Stimulated activated CD4-positive, alpha-beta T cell treated with anti-CD3 and anti-CD28 coated beads, Interleukin-1b, Interleukin-23, amount 100 ng/mL, for 1 hour (primary cell): ENCODE measurements at regions not wholly inside any gene's neighbourhood (a gene's known extent, or its start where the extent isn't known, plus 50 kb on each side); places are given as distances from the start of the nearest gene placed in this dataset.
"Not testable (repeated sequence)": the region's sequence is repeated elsewhere in the genome, so short reads cannot be mapped to it uniquely, and the experiment has no call there.

ENCODE experiments used
- DNase-seq, 2 donors: peaks; one replicate each; pipeline ENCODE4 v3.0.0-alpha.2; 2020; ENCODE audit warnings: low read depth in 2 of 2

DNA sequence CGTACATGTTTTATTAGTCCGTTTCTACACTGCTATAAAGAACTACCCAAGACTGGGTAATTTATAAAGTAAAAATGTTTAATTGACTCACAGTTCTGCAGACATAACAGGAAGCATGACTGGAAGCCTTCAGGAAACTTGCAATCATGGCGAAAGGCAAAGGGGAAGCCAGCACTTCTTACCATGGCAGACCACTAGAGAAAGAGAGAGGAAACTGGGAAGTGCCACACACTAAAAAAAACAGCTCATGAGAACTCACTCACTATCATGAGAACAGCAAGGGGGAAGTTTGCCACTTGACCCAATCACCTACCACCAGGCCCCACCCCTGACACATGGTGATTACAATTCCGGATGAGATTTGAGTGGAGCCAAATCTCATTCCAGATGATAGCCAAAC lies 466.2 kb downstream of the IRS1 start:
- no peak for DNase-seq

DNA sequence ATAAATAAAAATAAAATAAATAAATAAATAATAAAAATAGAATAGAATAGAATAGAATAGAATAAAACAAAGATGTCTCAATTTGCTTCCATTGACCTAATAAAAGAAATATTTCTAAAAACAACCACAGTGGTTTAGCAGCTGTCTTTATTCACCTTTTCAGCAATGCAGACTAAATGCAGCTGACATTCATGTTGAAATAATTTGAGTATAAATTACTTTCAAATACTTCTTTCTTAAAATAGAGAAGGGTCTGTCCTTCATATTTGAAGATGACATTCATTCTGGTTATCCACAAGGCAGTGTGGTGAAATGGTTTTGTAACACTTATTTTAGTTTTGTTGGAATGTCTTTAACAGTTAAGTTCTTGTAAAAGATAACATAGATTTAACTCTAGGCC lies 469.4 kb downstream of the IRS1 start:
- DNase-seq, result no peak

DNA sequence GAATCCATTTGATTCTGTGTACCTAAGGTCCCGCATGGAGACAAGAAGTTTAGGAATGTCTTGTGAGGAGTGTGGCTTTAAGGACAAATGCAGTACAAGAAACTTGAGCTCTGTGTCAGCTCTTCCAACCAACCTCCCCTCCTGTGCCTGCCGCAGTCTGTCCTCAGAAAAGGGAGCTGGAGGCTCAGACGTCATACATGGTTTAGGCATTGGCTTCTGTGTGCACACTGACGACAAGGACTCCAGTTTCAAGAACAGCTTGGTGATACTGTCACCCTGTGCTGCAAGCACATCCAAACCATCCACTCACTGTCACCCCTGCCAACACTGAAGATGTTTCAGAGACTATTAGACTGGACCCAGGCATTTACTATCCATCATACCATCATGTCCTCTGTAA lies 470.4 kb downstream of the IRS1 start:
- no peak for DNase-seq

DNA sequence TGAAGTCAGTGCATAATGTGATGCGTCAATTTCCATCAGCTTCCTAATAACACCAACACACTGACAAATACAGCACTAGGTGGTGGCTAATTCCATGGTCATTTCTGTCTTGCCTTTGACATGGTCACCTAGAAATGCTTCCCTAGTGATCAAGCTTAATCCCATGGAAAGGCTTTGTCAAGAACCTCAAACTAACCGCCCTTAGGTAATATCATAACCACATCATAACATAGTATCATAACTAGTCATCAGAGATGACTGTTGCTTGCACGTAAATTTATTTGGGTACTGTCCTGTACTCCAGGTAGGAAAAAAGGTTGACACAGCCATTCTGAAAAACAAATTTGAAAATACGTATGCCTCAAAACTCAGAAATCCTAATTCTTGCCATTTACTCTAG lies 471.8 kb downstream of the IRS1 start:
- no peak for DNase-seq

DNA sequence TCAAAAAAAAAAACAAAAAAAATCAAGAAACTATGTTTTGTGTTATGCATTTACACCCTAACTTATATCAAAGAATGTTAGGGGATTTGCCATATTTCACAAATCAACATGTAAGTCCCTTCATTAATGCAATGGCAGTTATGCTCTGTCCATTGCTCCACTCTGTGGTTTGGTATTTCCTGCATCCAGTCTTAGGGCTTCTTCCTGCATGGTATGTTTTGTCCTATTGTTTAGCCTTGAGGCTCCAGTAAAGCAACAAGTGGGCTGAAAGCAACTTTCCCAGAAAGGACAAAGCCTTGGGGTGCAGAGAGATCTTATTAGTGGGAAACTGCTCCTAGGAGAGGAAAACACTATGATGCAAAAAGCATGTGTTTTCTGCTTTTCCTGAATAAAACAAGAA lies 474.1 kb downstream of the IRS1 start:
- DNase-seq, result no peak

DNA sequence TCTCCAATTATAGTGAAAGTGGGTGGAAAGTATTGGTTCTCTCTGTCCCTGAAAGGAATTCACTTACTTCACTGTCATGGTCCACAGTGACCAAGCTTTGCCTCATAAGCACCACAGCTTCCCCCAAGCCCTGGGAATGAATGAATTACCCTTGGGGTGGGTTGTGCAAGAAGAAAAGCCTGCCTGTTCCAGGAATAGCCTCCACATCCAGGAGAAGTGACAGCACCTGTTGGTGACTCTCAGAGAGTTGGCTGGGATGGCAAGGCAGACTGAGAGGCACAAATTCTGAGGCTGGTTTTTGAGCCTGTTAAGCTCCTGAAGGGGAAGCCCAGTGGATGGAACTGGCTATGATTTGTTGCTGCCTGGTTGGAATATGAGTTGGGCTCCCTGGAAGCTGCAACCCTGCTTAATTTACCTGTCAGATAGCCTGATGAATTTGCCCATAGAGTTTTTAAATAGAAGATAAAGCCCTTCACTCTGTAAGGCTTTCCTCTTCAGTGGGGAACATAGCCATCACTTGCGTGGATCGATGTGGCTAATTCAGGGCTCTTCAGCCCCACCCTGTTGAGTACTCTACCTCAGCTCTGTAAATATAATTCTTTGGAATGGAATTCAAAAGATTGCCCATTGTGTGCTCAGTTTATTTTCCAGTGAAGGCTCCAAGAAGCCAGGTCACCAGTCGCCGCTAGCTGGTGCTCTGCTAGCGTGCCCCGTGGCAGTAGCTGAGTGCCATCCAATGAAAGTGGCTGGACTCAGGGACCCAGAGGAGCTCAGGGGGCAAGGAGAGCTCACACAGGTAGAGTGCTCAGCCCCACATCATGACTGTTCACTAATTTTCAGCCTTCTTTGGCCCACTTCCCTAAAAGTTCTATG lies 479.3 kb downstream of the IRS1 start:
- no peak for DNase-seq

DNA sequence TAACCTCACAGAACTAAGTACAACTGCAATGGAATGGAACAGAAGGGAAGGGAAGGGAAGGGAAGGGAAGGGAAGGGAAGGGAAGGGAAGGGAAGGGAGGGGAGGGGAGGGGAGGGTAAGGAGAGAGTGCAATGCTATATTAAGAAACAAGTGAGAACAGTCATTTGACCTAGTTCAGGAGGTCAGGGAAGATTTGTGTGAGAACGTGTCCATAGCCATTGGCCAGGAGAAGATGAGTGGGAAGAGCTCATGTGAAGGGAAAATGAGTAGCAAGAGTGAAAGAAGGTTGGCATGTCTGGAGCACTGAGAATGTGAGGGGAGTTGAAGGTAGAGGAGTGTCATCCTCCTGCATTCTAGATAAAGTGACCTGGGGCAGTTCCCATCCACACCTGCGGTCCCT lies 481.6 kb downstream of the IRS1 start:
- no peak for DNase-seq

DNA sequence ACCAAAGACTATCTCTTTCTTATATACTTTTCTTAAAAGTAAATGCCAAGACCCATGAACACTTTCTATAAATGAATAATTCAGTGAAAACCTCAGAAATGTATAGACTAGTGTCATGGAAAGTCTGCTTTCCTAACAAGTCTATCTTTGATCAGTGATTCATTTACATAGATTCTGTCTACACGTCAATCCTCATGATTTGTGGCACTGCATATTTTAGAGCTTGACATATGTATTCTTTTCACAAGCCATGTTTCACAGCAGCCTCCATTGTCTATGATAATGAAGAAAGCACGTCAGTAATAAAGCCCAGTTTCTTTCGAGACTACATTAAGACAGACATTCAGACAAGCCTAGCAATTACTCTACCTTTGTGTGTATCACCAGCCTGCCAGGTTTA lies 486.6 kb downstream of the IRS1 start:
- DNase-seq, result no peak

DNA sequence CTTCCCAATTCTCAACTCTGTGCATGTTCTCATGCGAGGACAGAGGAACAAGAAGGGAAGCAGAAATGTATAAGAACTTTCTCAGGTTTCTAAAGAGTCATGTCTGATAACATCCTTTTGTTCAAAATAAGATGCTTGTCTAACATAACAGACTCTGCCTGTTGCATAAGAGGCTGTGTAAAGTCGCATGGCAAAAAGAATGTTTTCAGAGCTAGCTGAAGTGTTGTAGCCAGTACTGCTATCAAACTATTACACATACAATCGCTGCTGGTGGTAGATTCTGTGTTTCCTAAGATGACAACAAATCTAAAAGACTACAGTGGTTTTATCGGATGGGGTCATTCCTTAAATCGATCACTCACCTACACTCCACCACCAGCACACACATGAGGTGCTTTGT lies 487.5 kb downstream of the IRS1 start:
- no peak for DNase-seq

DNA sequence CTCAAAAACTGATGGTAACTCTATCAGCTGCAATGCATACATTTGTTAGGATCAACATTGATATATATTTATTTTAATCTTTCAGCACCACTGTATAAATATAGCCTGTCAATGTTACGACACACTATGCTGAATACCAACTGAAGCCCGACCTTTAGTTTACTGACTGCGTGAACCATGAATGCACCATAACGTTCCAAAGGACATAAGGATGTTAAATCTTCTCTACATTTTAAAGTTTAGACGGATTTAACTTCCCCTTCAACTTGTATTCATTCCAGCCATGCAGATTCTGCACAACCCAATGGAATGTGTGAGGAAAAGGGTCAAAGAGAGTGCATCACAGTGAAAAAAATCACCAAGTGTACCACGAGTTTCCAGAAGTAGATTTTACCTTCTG lies 489.5 kb downstream of the IRS1 start:
- no peak for DNase-seq

DNA sequence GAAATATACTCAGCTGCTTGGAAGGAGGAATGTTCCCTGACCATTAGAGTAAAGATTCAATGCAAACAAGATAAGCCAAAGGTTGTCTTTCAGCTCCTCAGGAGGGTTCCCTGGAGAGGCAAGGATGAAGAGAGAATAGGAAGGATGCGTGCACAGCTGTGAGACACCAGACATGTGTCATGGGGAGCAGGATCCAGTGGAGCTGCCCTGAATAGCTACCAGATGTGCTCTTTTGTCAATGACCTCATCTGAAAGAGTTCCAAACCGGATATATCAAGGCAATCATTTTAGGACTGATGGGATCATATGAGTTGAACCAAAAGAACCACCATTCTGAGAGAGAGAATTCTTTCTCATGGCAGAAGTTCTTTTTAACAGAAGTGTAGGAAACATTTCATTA lies 490.6 kb downstream of the IRS1 start:
- DNase-seq, result no peak

DNA sequence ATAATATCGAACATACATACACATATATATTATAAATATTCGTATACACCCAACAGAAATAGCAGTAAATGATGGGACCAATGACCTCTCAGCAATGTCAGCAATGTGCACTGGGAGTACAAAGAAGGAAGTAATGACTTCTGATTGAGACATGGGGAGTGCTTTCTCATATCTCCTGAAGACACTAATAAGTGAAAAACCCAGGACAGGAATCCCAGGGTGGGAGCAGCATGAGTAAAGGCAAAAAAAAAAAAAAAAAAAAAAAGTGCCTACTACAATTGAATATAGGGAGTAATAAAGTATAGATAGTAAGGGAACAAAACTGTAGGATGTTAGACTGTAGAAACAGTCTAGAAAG lies 491.3 kb downstream of the IRS1 start:
- no peak for DNase-seq

DNA sequence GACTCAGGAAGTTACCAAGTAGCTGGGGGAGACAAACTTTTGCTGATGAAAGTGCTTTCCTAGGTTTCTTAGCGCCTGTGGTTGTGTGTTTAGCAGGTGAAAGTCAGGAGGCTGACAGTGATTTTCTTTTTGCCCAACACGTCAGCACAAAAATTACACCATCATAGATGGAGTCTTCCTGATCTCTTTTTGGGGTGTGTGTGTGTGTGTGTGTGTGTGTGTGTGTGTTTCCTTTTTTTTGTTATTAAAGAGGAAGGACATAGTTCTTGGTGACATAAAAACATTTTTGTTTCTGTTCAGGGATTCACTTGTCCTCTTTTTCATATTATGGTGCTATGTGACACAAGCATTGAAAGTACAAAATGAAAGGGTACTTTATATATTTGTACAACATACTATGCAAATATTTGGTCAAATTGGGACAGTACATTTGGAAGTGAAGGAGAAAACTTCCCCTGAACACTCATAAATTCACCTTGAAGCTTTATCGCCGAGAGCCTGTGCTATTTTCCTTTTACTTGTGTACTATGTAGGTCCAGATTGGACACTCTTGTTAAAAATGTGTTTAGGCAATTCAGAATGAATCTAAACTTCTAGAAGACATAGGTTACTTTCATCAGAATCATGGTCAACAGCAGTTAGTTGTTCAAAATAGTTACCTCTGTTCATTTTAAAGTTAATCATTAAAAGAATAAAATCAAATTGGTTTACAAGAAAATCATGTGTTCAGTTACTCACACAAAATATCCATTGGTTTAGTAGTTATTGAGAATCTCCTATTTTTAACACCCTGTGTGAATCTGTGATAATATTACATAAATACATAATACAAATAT lies 491.9 kb downstream of the IRS1 start:
- no peak for DNase-seq

DNA sequence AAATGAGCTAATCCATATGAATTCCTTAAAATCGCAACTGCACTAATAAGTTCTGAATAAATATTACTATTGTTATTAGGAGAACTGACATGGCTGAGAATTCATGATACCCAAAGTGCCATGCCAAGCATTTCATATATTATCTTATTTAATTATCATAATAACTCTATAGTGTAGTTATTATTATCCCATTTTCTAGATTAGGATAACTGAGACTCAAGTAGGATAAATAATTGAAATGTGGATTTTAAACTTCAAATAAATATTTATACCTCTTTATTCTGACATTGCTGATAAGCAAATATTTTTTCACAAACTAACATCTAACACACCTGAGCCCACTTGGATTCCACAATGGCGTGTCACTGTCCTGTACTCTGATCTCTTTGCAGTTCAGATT lies 492.7 kb downstream of the IRS1 start:
- DNase-seq, result no peak

DNA sequence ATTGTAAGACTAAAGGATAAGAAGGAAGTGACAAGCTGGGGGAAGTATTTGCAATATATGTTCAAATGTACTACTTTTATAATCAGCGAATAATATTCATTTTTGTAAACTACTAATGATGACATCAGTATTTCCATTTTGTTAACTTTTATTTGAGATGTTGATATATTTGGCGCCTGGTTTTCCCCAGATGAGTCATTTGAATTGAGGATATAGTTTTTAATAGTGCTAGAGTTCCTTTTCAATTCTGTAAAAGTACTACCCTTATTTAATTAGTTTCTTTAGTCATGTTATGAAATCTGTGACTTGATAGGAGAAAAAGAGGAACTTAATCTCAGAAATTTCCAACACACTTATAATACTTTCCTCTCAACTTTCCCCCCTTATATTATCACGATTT lies 495.3 kb downstream of the IRS1 start:
- no peak for DNase-seq

DNA sequence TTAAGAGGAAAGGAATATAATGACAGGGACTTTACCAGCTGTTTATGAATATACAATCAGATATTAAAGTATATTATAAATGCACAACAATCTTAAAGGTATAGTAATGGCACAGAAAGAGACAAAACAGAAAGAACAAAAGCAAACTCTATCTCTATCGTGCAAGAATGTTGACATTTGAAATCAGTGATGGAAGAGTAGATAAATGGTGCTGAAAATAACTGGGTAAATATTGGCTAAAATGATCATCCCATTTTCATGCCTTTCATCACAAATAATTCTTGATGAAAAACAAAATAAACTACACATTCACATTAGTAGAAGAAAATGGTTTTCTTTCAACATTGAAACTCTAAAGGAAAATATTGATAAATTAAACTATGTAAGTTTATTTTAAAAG lies 495.9 kb downstream of the IRS1 start:
- no peak for DNase-seq

DNA sequence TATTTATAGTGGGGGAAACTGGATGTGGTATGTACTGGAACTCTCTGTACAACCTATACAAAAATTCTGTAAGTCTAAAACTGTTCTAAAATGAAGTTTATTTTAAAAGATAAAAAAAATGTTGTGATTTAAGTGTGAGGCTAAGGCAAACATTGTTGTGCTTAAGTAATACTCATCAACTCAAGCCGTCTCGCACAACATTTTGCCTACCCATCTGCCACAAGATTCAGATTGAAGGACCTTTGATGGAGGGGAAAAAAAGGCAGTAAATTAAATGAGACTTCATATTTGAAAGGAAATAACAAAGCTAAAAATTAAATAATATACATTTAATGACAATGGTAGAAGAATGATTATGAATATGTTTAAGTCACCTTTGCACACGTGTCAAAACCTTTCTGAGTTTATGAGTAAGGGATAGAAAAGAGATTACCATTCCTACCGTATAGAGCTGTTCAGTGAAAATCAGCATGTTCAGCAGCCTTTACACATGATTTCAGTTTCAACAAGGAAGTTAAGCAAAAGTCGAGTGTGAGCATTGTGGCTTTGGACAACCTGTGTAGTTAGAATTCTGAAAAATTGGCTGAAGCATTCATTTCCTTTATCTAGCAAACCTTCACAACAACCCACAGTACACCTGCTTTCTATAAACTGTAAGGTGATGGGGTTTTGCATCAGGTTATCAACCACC lies 499.3 kb downstream of the IRS1 start:
- no peak for DNase-seq

DNA sequence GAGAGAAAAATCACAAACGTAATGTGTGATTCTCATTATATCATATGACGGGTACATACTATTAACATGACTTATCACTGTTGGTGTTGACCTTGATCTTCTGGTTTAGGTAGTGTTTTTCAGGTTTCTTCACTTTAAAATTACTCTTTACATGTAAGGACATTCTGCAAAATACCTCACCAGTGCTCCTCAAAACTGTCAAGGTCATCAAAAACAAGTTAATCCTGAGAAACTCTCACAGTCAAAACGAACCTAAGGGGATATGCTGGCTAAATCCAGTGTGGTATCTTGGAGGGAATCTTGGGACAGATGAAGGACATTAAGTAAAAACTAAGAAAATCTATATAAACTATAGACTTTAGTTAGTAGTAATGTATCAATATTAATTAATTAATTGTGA lies 499.8 kb downstream of the IRS1 start:
- no peak for DNase-seq

DNA sequence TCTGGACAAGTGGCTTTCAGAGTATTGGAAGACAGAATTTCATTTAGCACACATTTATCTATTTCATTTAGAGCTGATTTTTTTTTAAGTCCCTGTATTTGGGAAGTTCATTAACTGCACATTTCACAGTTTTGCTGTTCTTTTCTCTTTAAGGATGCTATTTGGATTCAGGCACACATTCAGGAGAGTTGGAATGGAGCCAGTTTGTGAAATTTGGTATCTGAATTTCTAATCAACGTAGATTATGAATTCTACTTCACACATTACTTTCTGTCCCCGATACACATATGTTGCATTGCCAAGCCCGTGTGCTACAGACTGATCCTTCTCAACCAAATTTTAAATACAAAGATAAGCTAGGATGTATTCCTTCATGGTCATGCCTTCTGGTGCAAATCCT lies 503.9 kb downstream of the IRS1 start:
- no peak for DNase-seq

DNA sequence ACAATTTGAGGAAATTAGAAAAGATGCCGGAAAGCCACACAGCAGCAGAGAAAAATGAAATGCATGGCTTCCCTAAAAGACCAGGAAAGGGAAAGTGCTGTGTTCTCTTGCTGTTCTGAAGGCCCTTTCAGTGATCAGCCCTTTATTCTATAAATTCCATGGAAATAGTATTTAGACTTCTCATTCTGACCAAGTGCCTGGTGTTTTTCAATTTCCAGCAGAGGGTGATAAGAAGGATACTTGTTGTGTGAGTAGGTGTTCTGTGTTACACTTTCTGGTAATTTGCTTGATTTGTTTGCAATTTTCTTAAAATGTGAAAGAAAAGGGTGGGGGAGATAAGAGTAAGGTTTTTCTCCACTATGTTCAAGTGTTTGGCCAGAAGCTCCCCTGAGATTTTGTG lies 504.5 kb downstream of the IRS1 start:
- DNase-seq, result no peak

DNA sequence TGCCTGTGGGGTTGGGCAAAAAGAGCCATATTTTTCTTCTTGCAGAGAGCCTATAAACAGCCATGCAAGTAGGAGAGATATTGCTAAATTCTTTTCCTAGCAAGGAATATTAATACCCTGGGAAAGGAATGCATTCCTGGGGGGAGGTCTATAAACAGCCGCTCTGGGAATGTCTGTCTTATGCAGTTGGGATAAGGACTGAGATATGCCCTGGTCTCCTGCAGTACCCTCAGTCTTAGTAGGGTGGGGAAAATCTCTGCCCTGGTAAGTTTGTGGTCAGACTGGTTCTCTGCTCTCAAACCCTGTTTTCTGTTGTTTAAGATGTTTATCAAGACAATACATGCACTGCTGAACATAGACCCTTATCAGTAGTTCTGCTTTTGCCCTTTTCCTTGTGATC lies 508.3 kb downstream of the IRS1 start:
- not testable (repeated sequence) for DNase-seq

DNA sequence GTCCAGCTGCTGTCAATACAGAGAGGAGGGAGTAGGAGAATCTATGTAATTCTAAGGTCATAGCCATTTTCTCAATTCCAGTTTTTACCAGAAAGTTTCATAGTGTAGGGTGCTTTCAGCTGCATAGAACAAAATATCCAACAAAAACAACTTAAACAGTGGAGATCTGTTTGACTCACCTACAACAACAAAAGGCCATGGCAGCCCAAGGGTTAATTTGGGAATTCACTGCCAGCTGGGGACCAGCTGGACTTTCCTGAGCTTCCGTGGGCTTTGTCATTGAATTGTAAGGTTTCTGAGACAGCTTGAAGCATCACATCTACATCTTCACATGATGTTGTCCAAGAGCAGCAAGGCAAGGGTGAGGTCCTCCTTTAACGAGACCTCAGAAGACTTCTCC lies 512.7 kb downstream of the IRS1 start:
- DNase-seq, result no peak

DNA sequence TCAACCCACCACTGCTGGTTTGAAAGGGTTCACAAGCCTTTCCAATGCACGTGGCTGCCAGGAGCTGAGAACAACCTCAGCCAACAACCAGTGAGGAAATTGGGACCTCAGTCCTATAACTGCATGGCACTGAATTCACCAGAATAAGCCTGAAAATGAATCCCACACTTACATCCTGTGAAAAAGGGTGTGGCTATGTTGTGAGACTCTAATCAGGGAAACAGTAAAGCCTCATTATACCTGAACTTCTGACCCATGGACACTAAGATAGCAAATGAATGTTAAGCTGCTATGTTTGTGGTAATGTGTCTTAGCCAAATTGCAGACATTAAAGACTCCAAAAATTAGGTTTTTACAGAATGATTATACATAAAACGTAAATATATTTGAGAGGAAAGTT lies 515.8 kb downstream of the IRS1 start:
- no peak for DNase-seq
